Urothelium cell line (cell line): ENCODE measurements at regions not wholly inside any gene's neighbourhood (a gene's known extent, or its start where the extent isn't known, plus 50 kb on each side); places are given as distances from the start of the nearest gene placed in this dataset.

Source experiments
- DNase-seq: peaks from one replicate; pipeline ENCODE4 v3.0.0; 2011; ENCODE audit warnings: low spot score, mixed read lengths
- FAIRE-seq: peaks from 2 replicates; lab custom pipeline; 2011; peaks lifted over from hg19 to GRCh38; lab: Jason Lieb, UNC

DNA sequence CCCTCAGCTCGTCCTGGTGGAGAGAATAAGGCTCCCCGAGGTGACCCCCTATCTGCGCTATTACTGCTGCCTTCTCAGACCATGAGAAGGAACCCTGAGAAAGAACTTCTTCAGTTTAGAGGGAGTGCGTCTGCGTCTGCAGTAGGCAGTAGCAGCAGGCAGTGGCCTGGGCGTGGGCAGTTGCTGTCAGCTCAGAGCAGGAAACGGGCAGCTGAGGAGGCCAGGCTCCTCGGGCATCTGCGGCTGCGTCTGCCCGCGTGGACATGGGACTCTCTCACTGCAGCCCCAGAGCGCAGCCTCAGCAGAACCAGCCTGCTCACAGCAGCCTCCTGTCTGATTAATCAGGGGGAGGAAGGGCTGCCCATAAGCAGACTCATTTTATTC is 49.8 kb upstream of the FCN1 start:
- no peak for FAIRE-seq
- no peak for DNase-seq

DNA sequence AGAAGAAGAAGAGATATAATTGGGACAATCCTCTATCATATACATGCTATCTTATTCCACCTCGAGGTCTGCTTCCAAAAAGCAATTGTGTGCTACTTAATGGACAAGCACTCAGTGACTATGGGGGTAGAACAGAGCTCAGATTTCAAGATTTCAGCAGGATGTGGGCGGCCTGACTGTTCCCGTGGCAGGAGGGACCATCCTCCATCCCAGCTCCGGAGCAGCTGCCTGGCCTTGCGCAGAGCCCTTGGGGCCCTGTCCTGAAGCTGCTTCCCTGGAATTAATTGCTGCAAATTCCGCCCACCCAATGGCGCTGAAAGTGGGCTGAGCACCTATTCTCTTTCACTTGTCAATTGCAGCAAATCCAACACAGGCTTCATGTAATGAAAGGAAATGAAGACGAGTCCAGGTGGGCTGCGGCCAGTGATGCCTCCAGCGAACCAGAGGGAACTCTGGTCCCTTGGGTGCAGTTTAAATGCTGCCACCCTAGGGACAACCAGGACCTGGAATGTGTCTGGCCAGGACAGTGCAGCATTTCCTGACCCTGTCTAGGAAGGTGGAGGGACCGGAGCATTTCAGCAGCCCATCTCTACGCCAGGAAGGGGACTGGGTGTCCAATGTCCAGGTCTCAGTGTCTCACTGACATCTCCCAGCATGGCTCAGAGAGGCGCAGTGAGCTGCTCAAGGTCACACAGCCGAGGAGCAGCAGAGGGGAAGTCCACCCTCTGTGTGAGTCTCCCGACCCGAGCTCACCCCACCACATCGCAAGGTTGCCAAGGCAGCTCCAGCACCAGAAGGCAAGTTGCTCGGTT is 50.5 kb upstream of the FCN1 start:
- peak; percentile 40 for DNase-seq

DNA sequence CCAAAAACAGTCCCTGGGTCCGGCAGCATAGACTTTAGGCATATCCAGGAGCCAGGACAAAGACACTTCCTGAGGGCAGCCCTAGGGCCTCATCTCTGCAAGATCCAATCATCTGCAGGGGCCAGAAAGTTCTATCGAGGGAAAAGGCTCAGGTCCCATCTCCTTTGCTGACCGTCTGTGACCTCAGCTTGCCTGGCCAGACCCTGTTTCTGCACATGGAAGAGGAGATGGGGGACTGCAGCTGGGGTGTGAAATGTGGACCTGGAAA is 51.0 kb upstream of the FCN1 start:
- no peak for FAIRE-seq

More for the DNA sequence above, 50.5 kb upstream of the FCN1 start:
- FAIRE-seq: no peak

DNA sequence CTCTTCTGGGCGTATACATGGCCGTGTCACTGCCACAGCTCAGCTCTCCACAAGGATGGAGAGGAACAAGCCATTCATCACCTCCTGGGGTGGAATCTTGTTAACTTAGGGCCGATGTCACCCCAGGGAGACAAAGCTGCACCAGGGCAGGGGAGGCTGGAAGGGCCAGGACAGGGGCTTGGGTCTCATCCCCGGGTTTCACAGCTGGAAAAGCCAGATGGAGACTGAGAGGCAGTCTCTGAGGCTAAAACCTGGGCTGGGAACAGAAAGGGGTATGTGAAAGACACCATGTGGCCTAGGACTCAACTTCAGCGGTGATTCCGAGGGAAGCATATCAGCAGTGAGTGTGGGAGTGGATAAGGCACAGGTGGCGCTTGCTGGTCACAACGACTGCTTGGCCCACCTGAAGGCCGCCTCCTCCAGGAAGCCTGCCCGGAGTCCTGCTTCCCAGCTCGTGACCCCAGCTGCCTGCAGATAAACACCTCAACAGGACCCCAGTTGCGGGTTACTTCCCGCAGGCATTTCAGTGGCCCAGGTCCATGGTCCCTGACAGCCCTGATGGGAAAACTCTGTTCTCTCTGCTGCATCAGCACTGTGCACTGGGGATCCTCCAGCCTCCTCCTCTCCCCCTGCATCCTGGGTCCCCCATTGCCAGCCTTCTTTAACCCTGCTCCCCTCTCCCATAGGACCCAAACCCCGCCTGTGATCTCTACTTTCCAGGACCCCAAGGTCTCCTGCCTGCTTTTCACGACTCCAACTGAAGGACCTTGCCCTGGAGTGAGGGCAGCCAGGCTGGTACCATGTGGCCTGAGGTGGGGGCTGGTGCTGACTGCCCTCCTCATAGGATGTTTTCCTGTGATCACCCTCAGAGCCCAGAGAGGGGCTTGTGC is 51.7 kb upstream of the FCN1 start:
- no peak for FAIRE-seq
- DNase-seq: no peak

More for the DNA sequence above, 51.0 kb upstream of the FCN1 start:
- DNase-seq: no peak

DNA sequence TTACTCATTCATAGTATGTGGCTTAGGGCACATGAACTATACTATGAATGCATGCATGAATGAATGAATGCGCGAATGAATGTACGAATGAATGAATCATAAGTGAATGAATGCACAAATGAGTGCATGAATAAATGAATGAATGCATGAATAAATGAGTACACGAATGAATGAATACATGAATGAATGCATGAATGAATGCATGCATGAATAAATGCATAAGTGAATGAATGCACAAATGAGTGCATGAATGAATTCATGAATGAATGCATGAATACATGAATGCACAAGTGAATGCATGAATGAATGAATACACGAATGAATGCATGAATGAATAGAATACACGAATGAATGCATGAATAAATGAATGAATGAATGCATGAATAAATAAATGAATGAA is 52.5 kb upstream of the FCN1 start:
- no peak for FAIRE-seq

DNA sequence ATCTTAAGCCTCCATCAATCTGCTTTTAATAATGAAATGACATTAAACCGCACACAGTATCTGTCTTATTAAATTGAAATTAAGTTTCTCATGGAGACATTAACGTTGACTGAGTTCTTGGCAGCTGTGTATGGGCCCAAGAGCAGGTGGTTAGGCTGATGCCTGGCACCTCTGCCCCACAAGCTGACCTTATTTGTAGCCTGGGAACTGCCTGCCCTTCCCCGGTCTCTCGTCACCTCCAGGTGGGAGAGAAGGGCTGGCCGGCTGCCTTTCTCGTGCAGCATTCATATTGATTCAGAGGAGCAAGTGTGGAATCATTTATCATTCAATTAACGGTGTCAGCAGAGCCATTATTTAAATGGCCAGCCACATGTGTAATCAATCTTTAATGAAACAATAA is 53.0 kb upstream of the FCN1 start:
- no peak for FAIRE-seq
- DNase-seq: no peak

More for the DNA sequence above, 52.5 kb upstream of the FCN1 start:
- DNase-seq: no peak

DNA sequence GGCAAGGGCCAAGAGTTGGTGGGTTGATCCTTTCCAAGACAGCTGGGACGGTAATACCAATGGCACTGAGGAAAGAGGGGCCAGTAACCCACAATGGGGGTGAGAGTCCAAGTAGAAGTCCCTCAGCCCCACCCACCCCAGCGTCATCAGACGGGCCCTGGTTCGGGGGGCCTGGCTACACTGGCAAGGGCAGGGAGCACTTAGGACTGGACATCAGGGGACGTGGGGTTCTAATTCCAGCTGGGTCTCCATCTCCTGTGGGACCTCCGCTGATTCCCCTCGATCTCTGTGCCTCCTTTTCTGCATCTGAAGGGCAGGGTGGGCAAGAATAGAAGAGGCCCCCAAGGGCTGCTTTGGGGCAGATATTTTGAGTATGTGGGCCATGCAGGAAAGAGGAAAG is 53.5 kb upstream of the FCN1 start:
- FAIRE-seq (no peak), DNase-seq (no peak)

DNA sequence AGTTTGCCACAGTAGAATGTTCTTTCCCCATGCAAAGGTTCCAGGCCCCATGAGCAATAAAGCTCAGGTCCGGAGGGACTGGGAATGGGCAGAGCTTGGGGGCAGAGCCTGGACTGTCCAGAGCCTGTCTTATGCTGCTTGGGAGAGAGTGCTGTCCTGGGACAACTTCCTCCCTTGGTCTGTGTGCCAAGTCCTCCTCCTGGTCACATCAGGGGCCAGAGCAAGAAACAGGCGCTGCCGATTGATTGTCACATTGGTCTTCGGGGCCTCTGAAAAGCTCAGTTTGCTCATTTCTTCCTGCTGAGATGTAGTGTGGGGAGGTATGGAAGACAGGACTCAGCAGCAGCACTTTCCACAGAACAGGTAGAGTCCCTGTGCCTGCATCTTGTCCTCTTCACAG is 54.0 kb upstream of the FCN1 start:
- FAIRE-seq: no peak
- DNase-seq: no peak

DNA sequence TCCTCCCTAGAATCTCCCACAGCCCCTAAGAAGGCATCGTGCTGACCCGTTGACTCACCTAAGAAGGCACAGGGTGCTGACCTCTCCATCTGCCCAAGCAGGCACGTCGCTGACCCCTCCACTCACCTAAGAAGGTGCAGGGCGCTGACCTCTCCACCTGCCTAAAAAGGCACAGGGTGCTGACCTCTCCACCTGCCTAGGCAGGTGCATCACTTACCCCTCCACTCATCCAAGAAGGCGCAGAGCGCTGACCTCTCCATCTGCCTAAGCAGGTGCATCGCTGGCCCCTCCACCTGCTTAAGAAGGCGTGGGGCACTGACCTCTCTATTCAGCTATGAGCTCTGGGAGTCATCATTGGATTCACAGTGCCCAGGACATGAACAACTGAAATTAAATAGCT is 54.4 kb upstream of the FCN1 start:
- FAIRE-seq: no peak
- DNase-seq: no peak

DNA sequence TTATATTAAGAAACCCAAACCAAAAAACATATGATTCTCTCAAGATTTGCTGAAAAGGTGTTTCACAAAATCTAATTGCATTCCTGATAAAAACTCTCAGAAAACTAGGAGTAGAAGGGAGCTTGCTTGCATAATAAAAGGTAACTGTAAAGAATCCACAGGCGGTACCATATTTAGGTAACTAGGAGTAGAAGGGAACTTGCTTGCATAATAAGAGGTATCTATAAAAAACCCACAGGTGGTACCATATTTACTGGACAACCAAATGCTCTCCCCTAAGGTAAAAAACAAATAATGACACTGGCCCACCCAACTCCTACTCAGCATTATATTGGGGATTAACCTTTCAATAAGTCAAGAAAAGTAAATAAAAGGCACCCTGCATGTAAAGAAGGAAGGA is 57.5 kb upstream of the FCN1 start:
- FAIRE-seq: no peak
- no peak for DNase-seq

DNA sequence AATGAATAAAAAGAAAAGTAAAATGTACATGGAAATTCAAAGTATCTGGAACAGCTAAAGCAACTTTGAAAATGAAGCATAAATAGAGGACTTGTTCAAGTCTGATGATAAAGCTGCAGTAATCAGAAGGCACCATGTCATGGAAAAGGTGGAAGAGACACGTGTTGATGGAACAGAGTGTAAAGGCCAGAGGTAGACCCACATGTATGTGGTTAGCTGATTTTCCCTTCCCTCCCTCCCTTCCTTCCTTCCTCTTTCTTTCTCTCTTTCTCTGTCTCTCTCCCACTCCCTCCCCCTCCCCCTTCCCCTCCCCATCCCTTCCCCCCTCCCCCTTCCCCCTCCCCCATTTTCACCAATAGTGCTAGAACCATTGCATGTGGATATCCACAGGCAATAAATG is 58.7 kb upstream of the FCN1 start:
- DNase-seq (no peak), FAIRE-seq (no peak)

DNA sequence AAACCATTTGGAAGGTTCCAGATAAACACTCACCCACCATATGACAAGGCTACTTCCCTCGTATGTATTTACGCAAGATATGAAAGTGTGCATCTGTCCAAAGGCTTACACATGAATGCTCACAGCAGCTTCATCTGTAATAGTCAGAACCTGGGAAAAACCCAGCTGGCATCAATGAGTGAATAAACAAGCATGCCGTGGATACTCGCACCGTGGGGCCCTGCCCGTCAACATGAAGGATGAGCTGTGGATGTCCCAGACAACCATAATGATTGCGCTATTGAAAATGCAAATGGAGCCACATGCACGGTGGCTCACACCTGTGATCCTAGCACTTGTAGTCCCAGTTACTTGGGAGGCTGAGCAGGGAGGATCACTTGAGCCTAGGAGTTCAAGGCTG is 60.6 kb upstream of the FCN1 start:
- no peak for DNase-seq
- FAIRE-seq: no peak

DNA sequence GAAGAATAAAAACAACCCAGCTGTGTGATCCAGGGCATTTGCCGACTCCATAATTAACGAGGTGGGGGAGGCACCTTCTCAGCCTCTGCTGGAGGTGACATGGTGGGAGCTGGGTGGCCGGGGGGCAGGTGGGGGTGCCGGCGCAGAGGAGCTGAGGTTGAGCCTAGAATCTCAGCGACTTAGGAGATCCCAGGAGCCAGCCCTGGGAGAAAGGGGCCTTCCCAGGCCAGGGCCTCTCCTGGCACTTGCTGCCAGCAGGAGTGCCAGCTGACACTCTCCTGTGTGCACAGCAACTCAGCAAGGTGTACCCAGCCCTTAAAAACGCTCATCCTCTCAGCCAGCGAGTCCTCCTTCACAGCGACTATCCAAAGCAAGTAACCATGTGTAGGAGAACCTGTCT is 62.8 kb upstream of the FCN1 start:
- DNase-seq: no peak
- FAIRE-seq: no peak

DNA sequence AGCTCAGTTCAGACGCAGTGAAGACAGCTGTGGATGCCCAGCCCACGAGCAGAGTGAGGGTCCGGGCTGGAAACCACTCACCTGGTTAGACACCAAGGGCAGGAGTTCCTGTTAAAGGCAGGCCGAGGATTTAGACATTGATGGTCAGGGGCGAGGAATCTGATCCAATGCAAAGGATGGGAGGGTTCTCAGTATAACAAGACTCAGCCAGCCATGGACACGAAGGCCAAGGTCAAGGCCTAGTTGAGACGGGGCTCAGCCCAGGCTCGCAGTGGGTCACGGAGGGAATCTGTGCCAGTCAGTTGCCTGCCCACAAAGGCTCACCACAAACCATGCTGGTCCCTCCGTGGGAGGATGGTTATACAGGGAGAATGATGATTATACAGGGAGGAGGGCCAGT is 63.3 kb upstream of the FCN1 start:
- FAIRE-seq: no peak
- no peak for DNase-seq

DNA sequence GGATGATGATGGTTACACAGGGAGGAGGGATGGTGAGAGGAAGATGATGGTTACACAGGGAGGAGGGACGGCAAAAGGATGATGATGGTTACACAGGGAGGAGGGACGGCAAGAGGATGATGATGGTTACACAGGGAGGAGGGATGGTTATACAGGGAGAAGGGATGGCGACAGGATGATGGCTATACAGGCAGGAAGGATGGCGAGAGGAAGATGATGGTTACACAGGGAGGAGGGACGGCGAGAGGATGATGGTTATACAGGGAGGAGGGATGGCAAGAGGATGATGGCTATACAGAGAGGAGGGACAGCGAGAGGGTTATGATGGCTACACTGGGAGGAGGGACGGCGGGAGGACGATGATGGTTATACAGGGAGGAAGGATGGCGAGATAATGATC is 64.1 kb upstream of the FCN1 start:
- no peak for DNase-seq
- peak; percentile 76 for FAIRE-seq

DNA sequence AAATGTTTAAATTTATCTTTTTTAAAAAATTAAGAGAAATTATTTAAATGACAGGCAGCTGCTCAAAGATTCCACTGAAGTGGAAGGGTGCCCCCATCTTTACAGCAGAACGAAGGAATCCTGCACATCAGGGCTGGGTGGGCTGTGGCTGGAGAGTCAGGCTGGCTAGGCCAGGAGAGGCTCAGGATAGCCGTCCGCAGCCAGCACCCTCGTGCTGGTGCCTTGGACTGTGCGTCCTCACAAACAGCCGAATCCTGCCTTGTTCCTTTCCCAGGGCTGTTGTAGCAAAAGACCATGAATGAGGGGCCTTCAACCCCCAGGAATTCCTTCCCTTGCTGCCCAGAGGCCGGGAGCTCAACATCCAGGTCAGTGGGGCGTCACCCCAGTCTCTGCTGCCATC is 64.6 kb upstream of the FCN1 start:
- FAIRE-seq: no peak
- DNase-seq: no peak

DNA sequence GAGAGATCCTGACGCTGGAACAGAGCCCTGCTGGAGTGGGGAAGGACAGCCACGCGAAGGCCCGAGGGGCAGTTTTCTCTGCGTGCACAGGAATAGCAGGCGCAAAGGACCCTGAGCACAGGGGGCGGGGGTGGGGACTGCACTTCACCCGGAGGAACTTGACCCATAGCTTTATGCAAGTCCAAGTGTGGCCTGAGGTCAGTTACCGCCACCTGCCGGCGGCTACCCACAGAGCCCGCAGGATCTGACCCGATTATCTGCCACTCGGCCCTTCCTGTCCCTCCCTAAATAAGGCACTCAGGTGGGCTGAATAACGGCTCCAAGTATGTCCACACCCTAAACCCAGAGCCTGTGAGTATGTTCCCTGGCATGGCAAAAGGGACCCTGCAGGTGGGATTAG is 65.4 kb upstream of the FCN1 start:
- DNase-seq (no peak), FAIRE-seq (no peak)

DNA sequence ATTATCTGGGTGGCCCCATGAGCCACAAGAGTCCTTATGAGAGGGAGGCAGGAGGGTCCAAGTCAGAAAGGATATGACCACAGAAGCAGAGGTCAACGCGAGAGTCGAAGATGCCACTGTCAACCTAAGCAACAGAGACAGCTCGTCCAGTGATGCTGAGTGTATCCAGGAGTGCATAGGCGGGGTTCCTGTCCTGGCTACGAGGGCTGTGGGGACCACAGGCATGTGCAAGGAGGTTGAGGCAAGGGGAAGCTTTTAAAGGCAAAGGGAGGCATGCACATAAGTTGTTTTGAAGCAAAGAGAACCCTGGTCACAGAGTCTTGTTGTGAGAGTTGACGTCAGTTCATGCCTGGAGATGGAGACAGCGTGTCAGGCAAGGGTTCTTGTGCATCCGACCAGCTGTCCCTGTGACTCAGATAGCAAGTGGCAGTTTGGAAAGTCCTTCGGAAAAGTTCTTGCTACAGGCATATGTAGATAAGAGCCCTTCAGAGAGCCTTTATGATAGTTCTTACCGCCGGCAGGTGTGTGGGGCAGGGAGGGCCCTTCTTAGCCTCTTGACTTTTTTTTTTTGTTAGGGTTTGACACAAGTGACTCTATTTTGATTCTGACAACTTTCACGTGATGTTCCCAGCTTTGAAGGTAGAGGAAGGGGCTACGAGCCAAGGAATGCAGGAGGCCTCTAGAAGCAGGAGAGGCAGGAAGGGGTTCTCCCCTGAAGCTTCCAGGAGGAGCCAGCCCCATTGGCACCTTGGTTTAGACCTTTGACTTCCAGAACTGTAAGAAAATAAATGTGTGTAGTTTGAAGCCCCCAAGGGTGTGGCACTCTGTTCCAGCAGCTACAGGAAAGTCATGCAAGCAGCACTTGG is 66.0 kb upstream of the FCN1 start:
- DNase-seq: no peak
- no peak for FAIRE-seq

DNA sequence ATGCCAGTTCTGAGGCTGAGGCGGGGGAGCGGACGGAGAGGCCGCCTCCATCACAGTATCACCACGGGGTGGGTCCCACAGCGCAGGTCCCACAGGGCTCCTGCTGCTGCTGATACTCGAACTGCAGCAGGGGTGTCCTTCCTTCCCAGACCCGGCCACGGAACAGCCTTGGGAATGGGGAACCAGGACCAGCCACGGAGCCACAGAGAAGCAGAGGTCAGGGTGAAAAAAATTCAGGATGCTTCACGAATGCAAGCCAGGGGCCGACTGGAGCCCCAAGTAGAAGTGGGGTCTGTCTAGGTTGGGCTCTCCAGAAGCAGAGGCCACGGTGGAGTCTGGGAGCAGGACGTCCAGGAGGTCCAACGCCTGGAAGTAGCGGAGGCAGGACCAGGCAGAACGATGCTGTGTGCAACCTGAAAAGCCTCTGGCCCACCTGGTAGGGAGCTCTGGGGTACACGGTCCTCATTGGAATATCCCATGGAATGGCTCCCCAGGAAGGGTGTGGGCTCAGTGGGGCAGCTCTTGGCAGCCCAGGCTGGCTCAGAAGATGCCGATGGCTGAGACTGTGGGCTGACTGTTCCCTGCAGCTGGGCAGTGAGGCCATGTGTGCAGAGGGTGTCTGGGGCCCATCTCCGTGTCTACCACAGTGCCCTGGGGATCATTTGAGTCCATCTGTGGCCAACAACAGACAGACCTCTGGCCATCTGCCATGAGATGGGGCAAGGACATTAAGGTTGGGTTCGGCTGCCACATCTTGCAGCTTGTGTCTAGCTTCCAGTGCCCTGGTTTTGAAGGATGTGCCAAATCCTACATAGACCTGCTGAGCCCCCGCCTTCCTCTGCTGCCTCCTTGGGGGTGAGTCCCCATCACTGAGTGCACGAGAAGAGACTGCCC is 66.9 kb upstream of the FCN1 start:
- FAIRE-seq (no peak), DNase-seq (no peak)

DNA sequence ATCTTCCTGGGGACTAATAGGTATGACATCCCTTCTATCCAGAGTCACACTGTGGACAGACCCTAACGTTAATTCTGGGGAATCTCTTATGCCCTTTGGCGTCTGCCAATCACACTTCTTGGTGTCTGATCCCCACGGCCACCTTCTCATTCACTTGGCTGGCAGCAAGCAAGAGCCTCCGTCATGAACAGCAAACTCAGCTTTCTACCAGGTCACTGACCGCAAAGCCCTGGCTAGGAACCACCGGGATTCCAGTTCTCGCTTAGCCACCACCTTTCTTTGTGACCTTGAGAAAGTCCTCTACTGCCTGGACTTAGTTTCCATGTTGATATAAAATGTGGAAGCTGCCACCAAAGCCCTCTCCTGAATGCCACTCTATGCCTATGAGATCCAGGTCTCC is 67.7 kb upstream of the FCN1 start:
- FAIRE-seq (no peak), DNase-seq (no peak)

DNA sequence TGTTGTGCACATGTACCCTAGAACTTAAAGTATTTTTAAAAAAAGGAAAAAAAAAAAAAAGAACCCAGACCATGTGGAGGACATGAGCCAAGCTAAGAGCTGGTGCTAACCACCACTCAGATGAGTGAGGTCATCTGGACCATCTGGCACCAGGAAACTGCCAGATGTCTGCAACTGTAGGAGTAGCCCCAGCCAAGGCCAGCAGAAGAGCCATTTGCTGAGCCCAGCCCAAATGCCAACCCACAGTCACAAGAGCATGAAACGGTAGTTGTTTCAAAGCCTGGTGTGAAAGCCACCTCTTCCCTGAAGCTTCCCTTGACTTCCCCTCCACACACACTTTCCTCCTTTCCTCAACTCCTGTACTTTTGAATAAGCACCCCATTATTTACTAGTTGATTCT is 69.2 kb upstream of the FCN1 start:
- DNase-seq (no peak), FAIRE-seq (no peak)
